Transverse colon (tissue), 4 donors: ENCODE measurements at regions not wholly inside any gene's neighbourhood (a gene's known extent, or its start where the extent isn't known, plus 50 kb on each side); places are given as distances from the start of the nearest gene placed in this dataset.

Experiments
- DNase-seq: peaks from one replicate; pipeline ENCODE4 v3.0.0-alpha.2; 2019
- H3K27ac ChIP-seq, 4 donors: fragments of 200-600 bp; sonication (generic); 2 replicates each; pipeline ENCODE4 v1.5.1; 2016 to 2018; ENCODE audit warnings: inconsistent platforms in 4 of 4
- H3K27me3 ChIP-seq: fragments of 200-600 bp; sonication (generic); 2 replicates; pipeline ENCODE4 v1.5.1; 2017; ENCODE audit warnings: inconsistent platforms
- H3K36me3 ChIP-seq, 4 donors: fragments of 200-600 bp; sonication (generic); 2 replicates each; pipeline ENCODE4 v1.5.1; 2017 to 2019; ENCODE audit warnings: inconsistent platforms in 4 of 4
- H3K4me1 ChIP-seq, 4 donors: fragments of 200-600 bp; sonication (generic); 2 replicates each; pipeline ENCODE4 v1.5.1; 2017 to 2020; ENCODE audit warnings: inconsistent platforms in 4 of 4
- H3K4me3 ChIP-seq, 4 donors: fragments of 200-600 bp; sonication (generic); 1 replicate in 1 of 4; 2 replicates in 3 of 4; pipeline versions ENCODE4 v1.5.1 to v1.6.1; 2017 to 2019; ENCODE audit warnings: inconsistent platforms in 4 of 4
- H3K9me3 ChIP-seq, 2 donors: fragments of 200-600 bp; sonication (generic); 2 replicates each; pipeline ENCODE4 v1.5.1; 2017 to 2019; ENCODE audit warnings: inconsistent platforms in 2 of 2
- CTCF ChIP-seq, 5 experiments: fragments of 200-600 bp in 3 of 5; fragments of 450-650 bp in 2 of 5; sonication (generic) in 3 of 5; IDR thresholded peaks; 1 replicate in 2 of 5; 2 replicates in 3 of 5; pipeline ENCODE4 v1.5.1; 2016 to 2017; ENCODE audit warnings: antibody characterized with exemption in 5 of 5, inconsistent platforms in 3 of 5, mild to moderate bottlenecking in 2 of 5, moderate library complexity in 1 of 5
- EP300 ChIP-seq: sonication (generic); formaldehyde crosslinking; IDR thresholded peaks from one replicate; pipeline ENCODE4 v1.6.1; 2017; ENCODE audit warnings: antibody characterized with exemption, low read depth
- POLR2A ChIP-seq: fragments of 450-650 bp; IDR thresholded peaks from one replicate; pipeline ENCODE4 v1.6.1; 2016; ENCODE audit warnings: antibody characterized with exemption, mild to moderate bottlenecking, moderate library complexity
- POLR2AphosphoS5 ChIP-seq, 3 donors: sonication (generic); formaldehyde crosslinking; IDR thresholded peaks; one replicate each; pipeline ENCODE4 v1.6.1; 2016; ENCODE audit warnings: antibody characterized with exemption in 3 of 3
- WGBS, 2 donors: methylation state at CpG; one replicate each; pipeline ENCODE4 v1.1.5; 2018; ENCODE audit warnings: low coverage in 1 of 2; 5-methylcytosine and 5-hydroxymethylcytosine counted together
- in situ Hi-C, 4 donors: fragments of 200-750 bp; cut with MboI; loops; one replicate each; pipeline versions ENCODE4 v1.15.0 to v1.15.1; 2017; ENCODE audit warnings: low sequenced_read_pairs in 3 of 4, low pct_ligation_motif_present in 1 of 4, low pct_unique_long_range_greater_than_20kb in 1 of 4
- intact Hi-C: fragments of 100-400 bp; cut with DNase I; formaldehyde crosslinking; loops from one replicate; pipeline ENCODE4 v1.15.1; 2023; ENCODE audit warnings: low total_unique reads

- Histone ChIP-seq H3K36me3 (no peaks in the 10 kb centered on the region), H3K27me3 (no peaks in the 10 kb centered on the region), H3K27ac (no peak overlapping the region), H3K4me3 (no peak overlapping the region), H3K9me3 (no peaks in the 10 kb centered on the region), H3K4me1 (no peaks in the 10 kb centered on the region)
- DNase-seq = no peak
- 64 to 92% methylated on average over 1 of the region's 1 CpG for WGBS, 2 donors
- intact Hi-C loops (no loop called here), in situ Hi-C loops (loop anchor here in 3 of 4 donors (25.0 kb wide), 3 partner anchors 876 to 1101 kb away; partner anchors contain the start of gene B3GALT2 (in 2 of the 3))
- no peak for TF ChIP-seq POLR2A
- TF ChIP-seq POLR2AphosphoS5 (IDR thresholded peaks at IDR 0.05) = no peak
- no peak for TF ChIP-seq EP300
- no peak for TF ChIP-seq CTCF (IDR thresholded peaks at IDR 0.05)
Measured at GRCh38 chr1:194288238-194288637, 1101.8 kb upstream of the B3GALT2 start.

DNA sequence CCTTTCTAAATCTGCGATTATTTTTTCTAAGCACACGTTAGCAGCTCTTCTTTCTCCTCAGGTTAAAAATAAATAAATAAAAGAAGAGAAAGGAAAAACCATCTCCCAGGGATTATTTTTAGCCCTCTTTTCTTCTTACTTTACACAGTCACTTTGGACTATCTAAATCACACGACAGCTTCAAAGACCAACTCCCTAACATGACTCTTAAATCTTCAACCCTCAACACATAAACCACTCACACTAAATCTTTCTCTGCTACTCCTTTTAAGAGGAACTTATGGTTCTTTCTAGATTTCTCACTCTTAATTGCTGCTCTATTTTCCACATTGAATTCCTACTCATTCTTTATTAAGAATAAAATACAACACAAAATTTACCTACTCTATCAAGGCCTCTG lies 1095.0 kb upstream of the B3GALT2 start:
- in situ Hi-C loops = loop anchor here in 3 of 4 donors (25.0 kb wide), 3 partner anchors 869 to 1094 kb away; partner anchors contain the start of gene B3GALT2 (in 2 of the 3)
- WGBS, 2 donors = 55 to 65% methylated on average over 3 of the region's 3 CpGs
- no peaks in the 10 kb centered on the region for H3K27me3 ChIP-seq

DNA sequence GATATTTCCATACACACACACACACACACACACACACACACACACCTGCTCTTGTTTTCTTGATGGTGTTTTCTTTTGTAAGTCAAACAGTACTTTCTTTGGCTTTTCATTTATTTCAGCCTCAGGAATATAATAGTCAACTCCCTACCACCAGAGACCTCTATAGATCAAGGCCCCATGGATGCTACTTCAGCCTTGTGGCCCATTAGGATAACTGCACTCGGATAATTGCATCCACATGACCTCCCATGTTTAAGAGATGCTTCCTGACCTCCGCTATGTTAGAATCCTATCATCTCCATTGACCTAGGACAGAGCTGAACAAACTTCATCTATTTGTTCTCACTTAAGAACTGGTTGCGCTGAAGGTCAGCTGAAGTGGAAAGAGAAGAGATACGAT lies 1094.0 kb upstream of the B3GALT2 start:
- Histone ChIP-seq H3K27me3 (no peaks in the 10 kb centered on the region), H3K27ac (no peak overlapping the region), H3K9me3 (no peaks in the 10 kb centered on the region), H3K4me1 (no peaks in the 10 kb centered on the region), H3K36me3 (no peaks in the 10 kb centered on the region), H3K4me3 (no peak overlapping the region)
- WGBS, 2 donors = 84 to 86% methylated on average over 4 of the region's 4 CpGs
- no peak for TF ChIP-seq CTCF (IDR thresholded peaks at IDR 0.05)
- no peak for TF ChIP-seq POLR2AphosphoS5 (IDR thresholded peaks at IDR 0.05)
- no peak for TF ChIP-seq POLR2A
- no peak for TF ChIP-seq EP300
- in situ Hi-C loops (loop anchor here in 3 of 4 donors (25.0 kb wide), 3 partner anchors 868 to 1093 kb away; partner anchors contain the start of gene B3GALT2 (in 2 of the 3)), intact Hi-C loops (no loop called here)
- no peak for DNase-seq

More for the DNA sequence above, 1095.0 kb upstream of the B3GALT2 start:
- no peaks in the 10 kb centered on the region for H3K9me3 ChIP-seq
- no peak for DNase-seq
- no peak overlapping the region for H3K4me3 ChIP-seq
- no peaks in the 10 kb centered on the region for H3K36me3 ChIP-seq
- H3K4me1 ChIP-seq = no peaks in the 10 kb centered on the region
- H3K27ac ChIP-seq = no peak overlapping the region
- TF ChIP-seq CTCF (IDR thresholded peaks at IDR 0.05) (no peak), POLR2AphosphoS5 (IDR thresholded peaks at IDR 0.05) (no peak), POLR2A (no peak), EP300 (no peak)
- intact Hi-C loops = no loop called here

DNA sequence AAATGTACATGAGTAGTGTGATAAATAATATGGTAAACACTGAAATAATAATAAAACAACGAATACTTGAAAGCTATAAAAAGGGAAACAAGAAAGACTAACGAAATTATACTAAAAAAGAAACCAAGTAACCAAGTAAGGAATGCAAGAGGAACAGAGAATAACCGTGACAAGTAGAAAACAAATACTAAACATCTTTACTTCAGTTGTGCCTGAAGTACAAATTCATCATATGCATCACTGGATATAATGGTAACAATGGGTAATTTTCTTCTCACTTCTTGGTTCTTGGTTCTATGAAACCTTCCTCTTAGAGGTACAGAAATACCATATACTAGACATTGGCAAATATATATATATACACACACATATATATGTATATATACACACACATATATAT lies 1093.6 kb upstream of the B3GALT2 start:
- no peaks in the 10 kb centered on the region for H3K27me3 ChIP-seq
- no peak for DNase-seq
- H3K4me1 ChIP-seq = no peaks in the 10 kb centered on the region
- 54 to 83% methylated on average over 3 of the region's 3 CpGs for WGBS, 2 donors
- TF ChIP-seq EP300 (no peak), POLR2AphosphoS5 (IDR thresholded peaks at IDR 0.05) (no peak), CTCF (IDR thresholded peaks at IDR 0.05) (no peak), POLR2A (no peak)
- in situ Hi-C loops (loop anchor here in 3 of 4 donors (25.0 kb wide), 3 partner anchors 868 to 1093 kb away; partner anchors contain the start of gene B3GALT2 (in 2 of the 3)), intact Hi-C loops (no loop called here)
- H3K4me3 ChIP-seq = no peak overlapping the region
- no peaks in the 10 kb centered on the region for H3K9me3 ChIP-seq
- H3K36me3 ChIP-seq = no peaks in the 10 kb centered on the region
- H3K27ac ChIP-seq = no peak overlapping the region
